GM12878 (cell line): ENCODE measurements at regions not wholly inside any gene's neighbourhood (a gene's known extent, or its start where the extent isn't known, plus 50 kb on each side); places are given as distances from the start of the nearest gene placed in this dataset.

Experiments
- ATAC-seq: fragments of 200-7000 bp; cut with Tn5 transposase; 3 replicates; pipeline ENCODE4 v1.9.1; 2020; ENCODE audit warnings: mild to moderate bottlenecking, moderate library complexity
- BruUV-seq: library from RNA; stranded (reverse); fragments of 400-500 nt; replicated peaks from 2 replicates; lab custom pipeline; 2021; lab: Mats Ljungman, UMichigan
- CTCF ChIA-PET: fragments of 300-600 bp; sonication (Branson Sonifier 250); formaldehyde crosslinking; extraction: SDS; loops from one replicate; lab custom pipeline; 2021; ENCODE audit warnings: inconsistent platforms; lab: Yijun Ruan, JAX
- POLR2A ChIA-PET: fragments of 350-600 bp; formaldehyde crosslinking; extraction: SDS; loops from one replicate; lab custom pipeline; 2021; ENCODE audit warnings: inconsistent platforms; lab: Charles Lee
- RAD21 ChIA-PET: fragments of 300-600 bp; sonication (Branson Sonifier 250); formaldehyde crosslinking; loops from one replicate; lab custom pipeline; 2023; ENCODE audit warnings: antibody characterized with exemption; ENCODE audit not compliant: unreplicated experiment; lab: Charles Lee
- SMC1A ChIA-PET: fragments of 300-600 bp; sonication (Branson Sonifier 250); formaldehyde crosslinking; loops from one replicate; lab custom pipeline; 2023; ENCODE audit not compliant: unreplicated experiment, uncharacterized antibody; lab: Charles Lee
- DNase-seq: peaks from one replicate; pipeline ENCODE4 v3.0.0-alpha.2; 2011; ENCODE audit warnings: low read depth, low spot score
- FAIRE-seq: peaks from 3 replicates; lab custom pipeline; 2011; peaks lifted over from hg19 to GRCh38; lab: Jason Lieb, UNC
- H2AFZ ChIP-seq: 2 replicates; pipeline ENCODE4 v1.6.0; 2011; ENCODE audit warnings: low read depth, low read length, control low read depth; ENCODE audit not compliant: control insufficient read depth
- H3K27ac ChIP-seq: 2 replicates; pipeline ENCODE4 v1.5.1; 2011; ENCODE audit warnings: control low read depth; ENCODE audit not compliant: control insufficient read depth, insufficient read depth
- H3K27me3 ChIP-seq, 2 experiments: replicated peaks in 1 of 2; 2 replicates each; pipeline versions ENCODE4 v1.6.0 to v1.6.1; 2011; ENCODE audit warnings: low read length in 1 of 2; ENCODE audit not compliant: control insufficient read depth in 2 of 2, insufficient read depth in 2 of 2
- H3K36me3 ChIP-seq, 2 experiments: 2 replicates each; pipeline ENCODE4 v1.5.1; 2011; ENCODE audit warnings: low read length in 1 of 2; ENCODE audit not compliant: control insufficient read depth in 2 of 2, insufficient read depth in 2 of 2
- H3K4me1 ChIP-seq: 2 replicates; pipeline ENCODE4 v1.6.1; 2011; ENCODE audit warnings: mild to moderate bottlenecking, low read length, moderate library complexity, mixed read lengths; ENCODE audit not compliant: control insufficient read depth, insufficient read depth
- H3K4me2 ChIP-seq: 2 replicates; pipeline ENCODE4 v1.6.0; 2011; ENCODE audit warnings: control low read depth; ENCODE audit not compliant: control insufficient read depth, insufficient read depth
- H3K4me3 ChIP-seq: fragments of 200-600 bp; sonication (generic); 2 replicates; pipeline ENCODE4 v1.5.1; 2016
- H3K79me2 ChIP-seq: 2 replicates; pipeline ENCODE4 v1.6.0; 2011; ENCODE audit warnings: low read length; ENCODE audit not compliant: control insufficient read depth, insufficient read depth
- H3K9ac ChIP-seq: 2 replicates; pipeline ENCODE4 v1.8.0; 2011; ENCODE audit warnings: low read length, control low read depth, mixed read lengths; ENCODE audit not compliant: control insufficient read depth, insufficient read depth
- H3K9me3 ChIP-seq: replicated peaks from 3 replicates; pipeline ENCODE4 v1.5.1; 2011; ENCODE audit warnings: mild to moderate bottlenecking, low read length; ENCODE audit not compliant: control insufficient read depth, insufficient read depth
- H4K20me1 ChIP-seq: 2 replicates; pipeline ENCODE4 v1.6.0; 2011; ENCODE audit not compliant: control insufficient read depth, insufficient read depth
- ATF3 ChIP-seq: IDR thresholded peaks from 2 replicates; pipeline ENCODE4 v1.6.1; 2011; ENCODE audit warnings: low read depth, mild to moderate bottlenecking, low read length, moderate library complexity, borderline replicate concordance; ENCODE audit errors: extremely low read depth
- CEBPZ ChIP-seq: fragments of 150-350 bp; IDR thresholded peaks from 2 replicates; pipeline ENCODE4 v1.6.1; 2016; ENCODE audit warnings: low read depth, low read length
- CHD1 ChIP-seq: IDR thresholded peaks from 2 replicates; pipeline ENCODE4 v1.6.1; 2012; ENCODE audit warnings: low read depth, low read length, improper control_type of control experiment
- HDGF ChIP-seq: fragments of 450-650 bp; IDR thresholded peaks from 2 replicates; pipeline ENCODE4 v1.6.1; 2016; ENCODE audit warnings: antibody characterized with exemption
- LARP7 ChIP-seq: fragments of 450-650 bp; IDR thresholded peaks from 2 replicates; pipeline ENCODE4 v1.6.1; 2017; ENCODE audit warnings: mild to moderate bottlenecking
- MTA2 ChIP-seq: fragments of 450-650 bp; IDR thresholded peaks from 2 replicates; pipeline ENCODE4 v1.6.1; 2016; ENCODE audit warnings: low read depth, mild to moderate bottlenecking, moderate library complexity
- MYC ChIP-seq: IDR thresholded peaks from 2 replicates; pipeline ENCODE4 v1.6.1; 2011; ENCODE audit warnings: mild to moderate bottlenecking, low read length, moderate library complexity, inconsistent platforms; ENCODE audit not compliant: insufficient read depth, insufficient replicate concordance, insufficient read length, severe bottlenecking
- POU2F2 ChIP-seq: IDR thresholded peaks from 3 replicates; pipeline ENCODE4 v1.6.1; 2011; ENCODE audit warnings: low read depth, mild to moderate bottlenecking, low read length, borderline replicate concordance
- SMAD5 ChIP-seq: IDR thresholded peaks from 2 replicates; pipeline ENCODE4 v1.6.1; 2016; ENCODE audit warnings: antibody characterized with exemption, low read depth
- SREBF1 ChIP-seq: IDR thresholded peaks from 2 replicates; pipeline ENCODE4 v1.6.1; 2012; ENCODE audit warnings: mild to moderate bottlenecking, low read length
- ZNF217 ChIP-seq: fragments of 450-650 bp; IDR thresholded peaks from 2 replicates; pipeline ENCODE4 v1.6.1; 2017; ENCODE audit warnings: antibody characterized with exemption, mild to moderate bottlenecking
- ZNF592 ChIP-seq: fragments of 450-650 bp; IDR thresholded peaks from 2 replicates; pipeline ENCODE4 v1.6.1; 2017; ENCODE audit warnings: mild to moderate bottlenecking, moderate library complexity
- ZNF687 ChIP-seq: fragments of 450-650 bp; IDR thresholded peaks from 2 replicates; pipeline ENCODE4 v1.6.1; 2017; ENCODE audit warnings: mild to moderate bottlenecking, moderate library complexity
- in situ Hi-C: fragments of 300-500 bp; cut with MboI; formaldehyde crosslinking; loops from 9 replicates; pipeline ENCODE4 v1.14.3; 2018; ENCODE audit warnings: mixed read lengths
- intact Hi-C: fragments of 100-400 bp; cut with micrococcal nuclease; formaldehyde crosslinking; loops from one replicate; pipeline ENCODE4 v1.14.2; 2022; ENCODE audit not compliant: unreplicated experiment

- H3K9ac ChIP-seq = no peak overlapping the region
- RAD21 ChIA-PET = no interaction called here
- no peaks in the 10 kb centered on the region for H3K9me3 ChIP-seq
- no peak for TF ChIP-seq SREBF1
- TF ChIP-seq CEBPZ = no peak
- no peak for TF ChIP-seq SMAD5
- TF ChIP-seq CHD1 = no peak
- TF ChIP-seq MTA2 = no peak
- TF ChIP-seq LARP7 = no peak
- TF ChIP-seq HDGF = no peak
- TF ChIP-seq ZNF217 = no peak
- TF ChIP-seq ATF3 = no peak
- no peak for TF ChIP-seq POU2F2
- no peak for TF ChIP-seq ZNF687
- no peak for TF ChIP-seq MYC
- no peak for TF ChIP-seq ZNF592
- intact Hi-C loops = no loop called here
- H3K4me2 ChIP-seq = no peak overlapping the region
- no peaks in the 10 kb centered on the region for H3K4me1 ChIP-seq
- no peaks in the 10 kb centered on the region for H3K36me3 ChIP-seq
- H3K27me3 ChIP-seq = no peaks in the 10 kb centered on the region
- H3K79me2 ChIP-seq = no peaks in the 10 kb centered on the region
- FAIRE-seq = no peak
- no peak for ATAC-seq
- no peak overlapping the region for H3K27ac ChIP-seq
- BruUV-seq = no TSS peak
- DNase-seq = no peak
- H2AFZ ChIP-seq = no peak overlapping the region
- CTCF ChIA-PET = interaction anchor here (1.1 kb wide), 1 partner anchor 106 kb away, joined by 4 read pairs; no protein-coding TSS in a partner anchor
- POLR2A ChIA-PET = no interaction called here
- no peak overlapping the region for H3K4me3 ChIP-seq
- no peaks in the 10 kb centered on the region for H4K20me1 ChIP-seq
- in situ Hi-C loops = no loop called here
- SMC1A ChIA-PET = no interaction called here
Observed at GRCh38 chr7:85595750-85596178, 408.9 kb upstream of the SEMA3D start.
